ENCODE measurements at regions not wholly inside any gene's neighbourhood (a gene's known extent, or its start where the extent isn't known, plus 50 kb on each side); places are given as distances from the start of the nearest gene placed in this dataset.

DNA sequence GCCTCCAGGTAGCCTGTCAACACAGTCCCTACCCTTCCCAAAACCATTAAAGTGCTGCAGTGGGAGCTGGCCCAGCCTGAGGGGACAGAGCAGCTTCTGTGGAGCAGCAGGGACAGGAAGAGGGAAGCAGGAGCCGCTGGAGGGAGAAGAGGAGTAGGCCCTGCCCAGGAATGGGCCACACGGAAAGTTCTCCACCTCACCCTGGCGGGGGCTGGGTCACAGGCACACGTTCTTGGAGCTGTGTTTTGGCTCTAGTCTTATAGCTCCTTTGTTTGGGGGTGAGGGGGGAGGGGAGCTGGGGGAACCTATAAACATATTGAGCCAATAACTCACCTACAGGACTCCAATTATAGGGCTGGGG, 508.6 kb downstream of the SHQ1 start:
- Histone ChIP-seq H4K20me1 (ENCODE audit: insufficient read depth) (peaks cover 11% of the 10 kb centered on the region; the same call in 1 of the 2 replicates), H3K9me3 (no peaks in the 10 kb centered on the region), H3K79me2 (ENCODE audit: insufficient read depth) (no peaks in the 10 kb centered on the region), H3K36me3 (replicated peaks in 1 of 2; ENCODE audit: control insufficient read depth in 1 of 2, insufficient read depth in 2 of 2, low read length in 1 of 2) (no peaks in the 10 kb centered on the region), H3K4me2 (no peak overlapping the region), H3K27me3 (ENCODE audit: insufficient read depth) (no peaks in the 10 kb centered on the region), H3K27ac (ENCODE audit: low read depth in 2 of 2, low read length in 1 of 2) (peak overlapping the region in 1 of 2 experiments; percentile 35; a peak in 2 of 4 replicates), H3F3A (replicated peaks; ENCODE audit: insufficient read depth) (peaks cover 21% of the 10 kb centered on the region), H3K9me2 (no peaks in the 10 kb centered on the region), H3K4me1 (ENCODE audit: control insufficient read depth in 1 of 2, insufficient read depth in 2 of 2, low read depth in 1 of 2, low read length in 1 of 2) (peaks cover 5 to 38% of the 10 kb centered on the region in 2 experiments; a peak in 2 of 4 replicates), H3K4me3 (ENCODE audit: low read depth in 2 of 2, low read length in 1 of 2) (no peak overlapping the region), H3K9ac (no peak overlapping the region), H2AFZ (ENCODE audit: low read depth) (no peak overlapping the region)
- no peak for DNase-seq
- TF ChIP-seq SMC3 (IDR thresholded peaks at IDR 0.05; ENCODE audit: low read depth, low read length) (no peak), ELF1 (IDR thresholded peaks at IDR 0.05) (no peak), CHD2 (IDR thresholded peaks at IDR 0.05; ENCODE audit: low read length, partially characterized antibody) (no peak), EZH2phosphoT487 (IDR thresholded peaks at IDR 0.05; ENCODE audit: borderline replicate concordance, low read depth) (no peak), POLR2AphosphoS5 (IDR thresholded peaks at IDR 0.05; ENCODE audit: low read depth, low read length) (no peak), FOSL2 (IDR thresholded peaks at IDR 0.05; ENCODE audit: borderline replicate concordance, low read depth) (no peak), JUND (IDR thresholded peaks at IDR 0.05) (no peak), RCOR1 (IDR thresholded peaks at IDR 0.05; ENCODE audit: low read length) (no peak), EP300 (IDR thresholded peaks at IDR 0.05; ENCODE audit: borderline replicate concordance in 1 of 2, low read depth in 1 of 2, low read length in 1 of 2) (no peak), MEF2A (IDR thresholded peaks at IDR 0.05; ENCODE audit: borderline replicate concordance, low read depth) (no peak), FOXM1 (IDR thresholded peaks at IDR 0.05; ENCODE audit: low read depth) (no peak)
- TF ChIP-seq, protein P1, sequence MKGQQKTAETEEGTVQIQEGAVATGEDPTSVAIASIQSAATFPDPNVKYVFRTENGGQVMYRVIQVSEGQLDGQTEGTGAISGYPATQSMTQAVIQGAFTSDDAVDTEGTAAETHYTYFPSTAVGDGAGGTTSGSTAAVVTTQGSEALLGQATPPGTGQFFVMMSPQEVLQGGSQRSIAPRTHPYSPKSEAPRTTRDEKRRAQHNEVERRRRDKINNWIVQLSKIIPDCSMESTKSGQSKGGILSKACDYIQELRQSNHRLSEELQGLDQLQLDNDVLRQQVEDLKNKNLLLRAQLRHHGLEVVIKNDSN (IDR thresholded peaks at IDR 0.05; ENCODE audit: borderline replicate concordance, low read depth), result no peak
- TF ChIP-seq, protein P2, sequence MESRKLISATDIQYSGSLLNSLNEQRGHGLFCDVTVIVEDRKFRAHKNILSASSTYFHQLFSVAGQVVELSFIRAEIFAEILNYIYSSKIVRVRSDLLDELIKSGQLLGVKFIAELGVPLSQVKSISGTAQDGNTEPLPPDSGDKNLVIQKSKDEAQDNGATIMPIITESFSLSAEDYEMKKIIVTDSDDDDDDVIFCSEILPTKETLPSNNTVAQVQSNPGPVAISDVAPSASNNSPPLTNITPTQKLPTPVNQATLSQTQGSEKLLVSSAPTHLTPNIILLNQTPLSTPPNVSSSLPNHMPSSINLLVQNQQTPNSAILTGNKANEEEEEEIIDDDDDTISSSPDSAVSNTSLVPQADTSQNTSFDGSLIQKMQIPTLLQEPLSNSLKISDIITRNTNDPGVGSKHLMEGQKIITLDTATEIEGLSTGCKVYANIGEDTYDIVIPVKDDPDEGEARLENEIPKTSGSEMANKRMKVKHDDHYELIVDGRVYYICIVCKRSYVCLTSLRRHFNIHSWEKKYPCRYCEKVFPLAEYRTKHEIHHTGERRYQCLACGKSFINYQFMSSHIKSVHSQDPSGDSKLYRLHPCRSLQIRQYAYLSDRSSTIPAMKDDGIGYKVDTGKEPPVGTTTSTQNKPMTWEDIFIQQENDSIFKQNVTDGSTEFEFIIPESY (IDR thresholded peaks at IDR 0.05; ENCODE audit: borderline replicate concordance, low read depth), result no peak
- TF ChIP-seq, protein P3, sequence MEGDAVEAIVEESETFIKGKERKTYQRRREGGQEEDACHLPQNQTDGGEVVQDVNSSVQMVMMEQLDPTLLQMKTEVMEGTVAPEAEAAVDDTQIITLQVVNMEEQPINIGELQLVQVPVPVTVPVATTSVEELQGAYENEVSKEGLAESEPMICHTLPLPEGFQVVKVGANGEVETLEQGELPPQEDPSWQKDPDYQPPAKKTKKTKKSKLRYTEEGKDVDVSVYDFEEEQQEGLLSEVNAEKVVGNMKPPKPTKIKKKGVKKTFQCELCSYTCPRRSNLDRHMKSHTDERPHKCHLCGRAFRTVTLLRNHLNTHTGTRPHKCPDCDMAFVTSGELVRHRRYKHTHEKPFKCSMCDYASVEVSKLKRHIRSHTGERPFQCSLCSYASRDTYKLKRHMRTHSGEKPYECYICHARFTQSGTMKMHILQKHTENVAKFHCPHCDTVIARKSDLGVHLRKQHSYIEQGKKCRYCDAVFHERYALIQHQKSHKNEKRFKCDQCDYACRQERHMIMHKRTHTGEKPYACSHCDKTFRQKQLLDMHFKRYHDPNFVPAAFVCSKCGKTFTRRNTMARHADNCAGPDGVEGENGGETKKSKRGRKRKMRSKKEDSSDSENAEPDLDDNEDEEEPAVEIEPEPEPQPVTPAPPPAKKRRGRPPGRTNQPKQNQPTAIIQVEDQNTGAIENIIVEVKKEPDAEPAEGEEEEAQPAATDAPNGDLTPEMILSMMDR (IDR thresholded peaks at IDR 0.05), result no peak
- TF ChIP-seq, protein P4, sequence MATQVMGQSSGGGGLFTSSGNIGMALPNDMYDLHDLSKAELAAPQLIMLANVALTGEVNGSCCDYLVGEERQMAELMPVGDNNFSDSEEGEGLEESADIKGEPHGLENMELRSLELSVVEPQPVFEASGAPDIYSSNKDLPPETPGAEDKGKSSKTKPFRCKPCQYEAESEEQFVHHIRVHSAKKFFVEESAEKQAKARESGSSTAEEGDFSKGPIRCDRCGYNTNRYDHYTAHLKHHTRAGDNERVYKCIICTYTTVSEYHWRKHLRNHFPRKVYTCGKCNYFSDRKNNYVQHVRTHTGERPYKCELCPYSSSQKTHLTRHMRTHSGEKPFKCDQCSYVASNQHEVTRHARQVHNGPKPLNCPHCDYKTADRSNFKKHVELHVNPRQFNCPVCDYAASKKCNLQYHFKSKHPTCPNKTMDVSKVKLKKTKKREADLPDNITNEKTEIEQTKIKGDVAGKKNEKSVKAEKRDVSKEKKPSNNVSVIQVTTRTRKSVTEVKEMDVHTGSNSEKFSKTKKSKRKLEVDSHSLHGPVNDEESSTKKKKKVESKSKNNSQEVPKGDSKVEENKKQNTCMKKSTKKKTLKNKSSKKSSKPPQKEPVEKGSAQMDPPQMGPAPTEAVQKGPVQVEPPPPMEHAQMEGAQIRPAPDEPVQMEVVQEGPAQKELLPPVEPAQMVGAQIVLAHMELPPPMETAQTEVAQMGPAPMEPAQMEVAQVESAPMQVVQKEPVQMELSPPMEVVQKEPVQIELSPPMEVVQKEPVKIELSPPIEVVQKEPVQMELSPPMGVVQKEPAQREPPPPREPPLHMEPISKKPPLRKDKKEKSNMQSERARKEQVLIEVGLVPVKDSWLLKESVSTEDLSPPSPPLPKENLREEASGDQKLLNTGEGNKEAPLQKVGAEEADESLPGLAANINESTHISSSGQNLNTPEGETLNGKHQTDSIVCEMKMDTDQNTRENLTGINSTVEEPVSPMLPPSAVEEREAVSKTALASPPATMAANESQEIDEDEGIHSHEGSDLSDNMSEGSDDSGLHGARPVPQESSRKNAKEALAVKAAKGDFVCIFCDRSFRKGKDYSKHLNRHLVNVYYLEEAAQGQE (IDR thresholded peaks at IDR 0.05; ENCODE audit: low read depth, low read length), result no peak
- TF ChIP-seq, protein P5, sequence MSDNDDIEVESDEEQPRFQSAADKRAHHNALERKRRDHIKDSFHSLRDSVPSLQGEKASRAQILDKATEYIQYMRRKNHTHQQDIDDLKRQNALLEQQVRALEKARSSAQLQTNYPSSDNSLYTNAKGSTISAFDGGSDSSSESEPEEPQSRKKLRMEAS (IDR thresholded peaks at IDR 0.05; ENCODE audit: low read depth), result no peak
- TF ChIP-seq, protein P6, sequence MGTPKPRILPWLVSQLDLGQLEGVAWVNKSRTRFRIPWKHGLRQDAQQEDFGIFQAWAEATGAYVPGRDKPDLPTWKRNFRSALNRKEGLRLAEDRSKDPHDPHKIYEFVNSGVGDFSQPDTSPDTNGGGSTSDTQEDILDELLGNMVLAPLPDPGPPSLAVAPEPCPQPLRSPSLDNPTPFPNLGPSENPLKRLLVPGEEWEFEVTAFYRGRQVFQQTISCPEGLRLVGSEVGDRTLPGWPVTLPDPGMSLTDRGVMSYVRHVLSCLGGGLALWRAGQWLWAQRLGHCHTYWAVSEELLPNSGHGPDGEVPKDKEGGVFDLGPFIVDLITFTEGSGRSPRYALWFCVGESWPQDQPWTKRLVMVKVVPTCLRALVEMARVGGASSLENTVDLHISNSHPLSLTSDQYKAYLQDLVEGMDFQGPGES (IDR thresholded peaks at IDR 0.05; ENCODE audit: low read depth, low read length), result no peak
- CTCF ChIA-PET, result interaction anchor here (0.8 to 1.1 kb wide), 2 partner anchors 17 to 27 kb away, joined by 3 read pairs; no protein-coding TSS in a partner anchor
- 94% methylated on average over 4 of the region's 4 CpGs for WGBS (ENCODE audit: low lambda C conversion rate)
- POLR2A ChIA-PET, result no interaction called here
